Suprapubic skin (tissue), 3 donors: ENCODE measurements at regions not wholly inside any gene's neighbourhood (a gene's known extent, or its start where the extent isn't known, plus 50 kb on each side); places are given as distances from the start of the nearest gene placed in this dataset.

Experiments used
- POLR2AphosphoS5 ChIP-seq, 3 donors: sonication (generic); formaldehyde crosslinking; IDR thresholded peaks; one replicate each; pipeline ENCODE4 v1.6.1; 2017; ENCODE audit warnings: antibody characterized with exemption in 3 of 3
- TF ChIP-seq, protein P1 (sequence below), 2 donors: fragments of 200-600 bp in 1 of 2; fragments of 450-650 bp in 1 of 2; sonication (generic) in 1 of 2; IDR thresholded peaks; one replicate each; pipeline ENCODE4 v1.5.1; 2016 to 2019; ENCODE audit warnings: antibody characterized with exemption in 2 of 2, mild to moderate bottlenecking in 1 of 2, moderate library complexity in 1 of 2

- TF ChIP-seq, protein P1, sequence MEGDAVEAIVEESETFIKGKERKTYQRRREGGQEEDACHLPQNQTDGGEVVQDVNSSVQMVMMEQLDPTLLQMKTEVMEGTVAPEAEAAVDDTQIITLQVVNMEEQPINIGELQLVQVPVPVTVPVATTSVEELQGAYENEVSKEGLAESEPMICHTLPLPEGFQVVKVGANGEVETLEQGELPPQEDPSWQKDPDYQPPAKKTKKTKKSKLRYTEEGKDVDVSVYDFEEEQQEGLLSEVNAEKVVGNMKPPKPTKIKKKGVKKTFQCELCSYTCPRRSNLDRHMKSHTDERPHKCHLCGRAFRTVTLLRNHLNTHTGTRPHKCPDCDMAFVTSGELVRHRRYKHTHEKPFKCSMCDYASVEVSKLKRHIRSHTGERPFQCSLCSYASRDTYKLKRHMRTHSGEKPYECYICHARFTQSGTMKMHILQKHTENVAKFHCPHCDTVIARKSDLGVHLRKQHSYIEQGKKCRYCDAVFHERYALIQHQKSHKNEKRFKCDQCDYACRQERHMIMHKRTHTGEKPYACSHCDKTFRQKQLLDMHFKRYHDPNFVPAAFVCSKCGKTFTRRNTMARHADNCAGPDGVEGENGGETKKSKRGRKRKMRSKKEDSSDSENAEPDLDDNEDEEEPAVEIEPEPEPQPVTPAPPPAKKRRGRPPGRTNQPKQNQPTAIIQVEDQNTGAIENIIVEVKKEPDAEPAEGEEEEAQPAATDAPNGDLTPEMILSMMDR (IDR thresholded peaks at IDR 0.05), result no peak
- no peak for TF ChIP-seq POLR2AphosphoS5 (IDR thresholded peaks at IDR 0.05)
Measured at GRCh38 chr20:16846006-16846405, 97.8 kb downstream of the OTOR start.
